ENCODE measurements at regions not wholly inside any gene's neighbourhood (a gene's known extent, or its start where the extent isn't known, plus 50 kb on each side); places are given as distances from the start of the nearest gene placed in this dataset.

GRCh38 chr4:138614398-138615142 is 372.4 kb upstream of the SLC7A11 start:
- no peaks in the 10 kb centered on the region for H3K27me3 ChIP-seq (ENCODE audit: control insufficient read depth, insufficient read depth)
- no peak overlapping the region for H3K4me3 ChIP-seq (ENCODE audit: low read length)
- peaks cover 4% of the 10 kb centered on the region for H3K9me3 ChIP-seq (ENCODE audit: control insufficient read depth, low read length)
- DNase-seq: no peak
- ATAC-seq: no peak
- 85% methylated on average over 3 of the region's 3 CpGs for WGBS
- no peak overlapping the region for H3K27ac ChIP-seq (ENCODE audit: low read length)
- peaks cover 3% of the 10 kb centered on the region for H3K4me1 ChIP-seq (ENCODE audit: control insufficient read depth, insufficient read depth, low read length)
- intact Hi-C loops (cut with DNase I): no loop called here

GRCh38 chr4:138612428-138612827 is 370.3 kb upstream of the SLC7A11 start:
- WGBS: 97% methylated on average over 1 of the region's 1 CpG
- Histone ChIP-seq H3K27me3 (ENCODE audit: control insufficient read depth, insufficient read depth) (no peaks in the 10 kb centered on the region), H3K4me3 (ENCODE audit: low read length) (no peak overlapping the region), H3K27ac (ENCODE audit: low read length) (no peak overlapping the region), H3K4me1 (ENCODE audit: control insufficient read depth, insufficient read depth, low read length) (peaks cover 3% of the 10 kb centered on the region), H3K9me3 (ENCODE audit: control insufficient read depth, low read length) (peaks cover 4% of the 10 kb centered on the region)
- no peak for ATAC-seq
- intact Hi-C loops (cut with DNase I): no loop called here
- DNase-seq: no peak

- H3K4me3 ChIP-seq (ENCODE audit: low read length): no peak overlapping the region
- WGBS: 64% methylated on average over 2 of the region's 2 CpGs
- no peak for ATAC-seq
- no peak for DNase-seq
- H3K4me1 ChIP-seq (ENCODE audit: control insufficient read depth, insufficient read depth, low read length): peaks cover 3% of the 10 kb centered on the region
- intact Hi-C loops (cut with DNase I): no loop called here
- H3K27ac ChIP-seq (ENCODE audit: low read length): no peak overlapping the region
- H3K27me3 ChIP-seq (ENCODE audit: control insufficient read depth, insufficient read depth): no peaks in the 10 kb centered on the region
- H3K9me3 ChIP-seq (ENCODE audit: control insufficient read depth, low read length): peaks cover 4% of the 10 kb centered on the region
These were observed 369.6 kb upstream of the SLC7A11 start for GRCh38 chr4:138611721-138612120.

- no peak overlapping the region for H3K4me3 ChIP-seq (ENCODE audit: low read length)
- no peak overlapping the region for H3K27ac ChIP-seq (ENCODE audit: low read length)
- DNase-seq (no peak), ATAC-seq (no peak)
- intact Hi-C loops (cut with DNase I): no loop called here
- peaks cover 3% of the 10 kb centered on the region for H3K4me1 ChIP-seq (ENCODE audit: control insufficient read depth, insufficient read depth, low read length)
- no peaks in the 10 kb centered on the region for H3K27me3 ChIP-seq (ENCODE audit: control insufficient read depth, insufficient read depth)
- H3K9me3 ChIP-seq (ENCODE audit: control insufficient read depth, low read length): peaks cover 4% of the 10 kb centered on the region
- 73% methylated on average over 1 of the region's 1 CpG for WGBS
These were observed 368.9 kb upstream of the SLC7A11 start for GRCh38 chr4:138611017-138611416.

- Histone ChIP-seq H3K4me3 (ENCODE audit: low read length) (no peak overlapping the region), H3K27me3 (ENCODE audit: control insufficient read depth, insufficient read depth) (no peaks in the 10 kb centered on the region), H3K9me3 (ENCODE audit: control insufficient read depth, low read length) (no peaks in the 10 kb centered on the region), H3K4me1 (ENCODE audit: control insufficient read depth, insufficient read depth, low read length) (peaks cover 3% of the 10 kb centered on the region), H3K27ac (ENCODE audit: low read length) (no peak overlapping the region)
- ATAC-seq (peak; percentile 76 to 83), DNase-seq (no peak)
- intact Hi-C loops (cut with DNase I): no loop called here
- WGBS: 27% methylated on average over 2 of the region's 2 CpGs
These were observed 367.8 kb upstream of the SLC7A11 start for GRCh38 chr4:138609943-138610350.

GRCh38 chr4:138604556-138604955 is 362.4 kb upstream of the SLC7A11 start:
- ATAC-seq: no peak
- DNase-seq: no peak
- Histone ChIP-seq H3K9me3 (ENCODE audit: control insufficient read depth, low read length) (no peaks in the 10 kb centered on the region), H3K4me3 (ENCODE audit: low read length) (no peak overlapping the region), H3K27me3 (ENCODE audit: control insufficient read depth, insufficient read depth) (no peaks in the 10 kb centered on the region), H3K4me1 (ENCODE audit: control insufficient read depth, insufficient read depth, low read length) (no peaks in the 10 kb centered on the region), H3K27ac (ENCODE audit: low read length) (no peak overlapping the region)
- intact Hi-C loops (cut with DNase I): no loop called here
- 67% methylated on average over 2 of the region's 2 CpGs for WGBS

- intact Hi-C loops (cut with DNase I): no loop called here
These were observed 360.5 kb upstream of the SLC7A11 start for GRCh38 chr4:138602664-138603063.

GRCh38 chr4:138599965-138600364 is 357.8 kb upstream of the SLC7A11 start:
- Histone ChIP-seq H3K27ac (ENCODE audit: low read length) (no peak overlapping the region), H3K27me3 (ENCODE audit: control insufficient read depth, insufficient read depth) (no peaks in the 10 kb centered on the region)
- intact Hi-C loops (cut with DNase I): no loop called here

More at GRCh38 chr4:138602664-138603063, 360.5 kb upstream of the SLC7A11 start:
- Histone ChIP-seq H3K27ac (ENCODE audit: low read length) (no peak overlapping the region), H3K9me3 (ENCODE audit: control insufficient read depth, low read length) (no peaks in the 10 kb centered on the region), H3K4me1 (ENCODE audit: control insufficient read depth, insufficient read depth, low read length) (no peaks in the 10 kb centered on the region), H3K27me3 (ENCODE audit: control insufficient read depth, insufficient read depth) (no peaks in the 10 kb centered on the region), H3K4me3 (ENCODE audit: low read length) (no peak overlapping the region)
- DNase-seq: no peak
- 81% methylated on average over 2 of the region's 2 CpGs for WGBS
- no peak for ATAC-seq

GRCh38 chr4:138598226-138598625 is 356.1 kb upstream of the SLC7A11 start:
- Histone ChIP-seq H3K4me3 (ENCODE audit: low read length) (no peak overlapping the region), H3K27ac (ENCODE audit: low read length) (no peak overlapping the region), H3K9me3 (ENCODE audit: control insufficient read depth, low read length) (no peaks in the 10 kb centered on the region), H3K4me1 (ENCODE audit: control insufficient read depth, insufficient read depth, low read length) (no peaks in the 10 kb centered on the region), H3K27me3 (ENCODE audit: control insufficient read depth, insufficient read depth) (no peaks in the 10 kb centered on the region)
- DNase-seq: no peak
- no peak for ATAC-seq
- 20% methylated on average over 3 of the region's 3 CpGs for WGBS
- intact Hi-C loops (cut with DNase I): no loop called here

More at GRCh38 chr4:138599965-138600364, 357.8 kb upstream of the SLC7A11 start:
- no peak for ATAC-seq
- DNase-seq: no peak
- H3K4me3 ChIP-seq (ENCODE audit: low read length): no peak overlapping the region
- no peaks in the 10 kb centered on the region for H3K4me1 ChIP-seq (ENCODE audit: control insufficient read depth, insufficient read depth, low read length)
- 80% methylated on average over 4 of the region's 4 CpGs for WGBS
- H3K9me3 ChIP-seq (ENCODE audit: control insufficient read depth, low read length): no peaks in the 10 kb centered on the region

GRCh38 chr4:138596896-138597295 is 354.7 kb upstream of the SLC7A11 start:
- Histone ChIP-seq H3K9me3 (ENCODE audit: control insufficient read depth, low read length) (no peaks in the 10 kb centered on the region), H3K27me3 (ENCODE audit: control insufficient read depth, insufficient read depth) (no peaks in the 10 kb centered on the region), H3K4me3 (ENCODE audit: low read length) (no peak overlapping the region), H3K27ac (ENCODE audit: low read length) (no peak overlapping the region), H3K4me1 (ENCODE audit: control insufficient read depth, insufficient read depth, low read length) (no peaks in the 10 kb centered on the region)
- intact Hi-C loops (cut with DNase I): no loop called here
- no peak for DNase-seq
- ATAC-seq: no peak
- 51% methylated on average over 2 of the region's 2 CpGs for WGBS

GRCh38 chr4:138595731-138596460 is 353.7 kb upstream of the SLC7A11 start:
- intact Hi-C loops (cut with DNase I): no loop called here
- WGBS: 40% methylated on average over 4 of the region's 4 CpGs
- H3K27ac ChIP-seq (ENCODE audit: low read length): no peak overlapping the region
- no peak overlapping the region for H3K4me3 ChIP-seq (ENCODE audit: low read length)
- DNase-seq (no peak), ATAC-seq (peak; percentile 73 to 78)
- no peaks in the 10 kb centered on the region for H3K27me3 ChIP-seq (ENCODE audit: control insufficient read depth, insufficient read depth)
- no peaks in the 10 kb centered on the region for H3K9me3 ChIP-seq (ENCODE audit: control insufficient read depth, low read length)
- no peaks in the 10 kb centered on the region for H3K4me1 ChIP-seq (ENCODE audit: control insufficient read depth, insufficient read depth, low read length)

Data from right cardiac atrium (tissue), 5 donors.